NB4 (cell line): ENCODE measurements at regions not wholly inside any gene's neighbourhood (a gene's known extent, or its start where the extent isn't known, plus 50 kb on each side); places are given as distances from the start of the nearest gene placed in this dataset.
"Not testable (repeated sequence)": the region's sequence is repeated elsewhere in the genome, so short reads cannot be mapped to it uniquely, and the experiment has no call there.

Source experiments
- DNase-seq: peaks from one replicate; pipeline ENCODE4 v3.0.0; 2010; ENCODE audit warnings: low read depth
- H3K4me3 ChIP-seq: one replicate; pipeline ENCODE4 v1.5.1; 2011; ENCODE audit warnings: mild to moderate bottlenecking, low read depth, low read length, moderate library complexity
- CTCF ChIP-seq: IDR thresholded peaks from one replicate; pipeline ENCODE4 v1.5.1; 2012; ENCODE audit warnings: low read depth, low read length
- MYC ChIP-seq: IDR thresholded peaks from 2 replicates; pipeline ENCODE4 v1.6.1; 2011; ENCODE audit warnings: low read depth, low read length
- POLR2A ChIP-seq: IDR thresholded peaks from 2 replicates; pipeline ENCODE4 v1.6.1; 2011; ENCODE audit warnings: mild to moderate bottlenecking; ENCODE audit not compliant: insufficient read length; ENCODE audit errors: extremely low read depth
- TF ChIP-seq, protein P1 (sequence below): IDR thresholded peaks from 2 replicates; pipeline ENCODE4 v1.6.1; 2011; ENCODE audit warnings: low read depth, low read length

- DNase-seq, result no peak
- no peak for TF ChIP-seq MYC
- no peak for TF ChIP-seq POLR2A
- TF ChIP-seq, protein P1, sequence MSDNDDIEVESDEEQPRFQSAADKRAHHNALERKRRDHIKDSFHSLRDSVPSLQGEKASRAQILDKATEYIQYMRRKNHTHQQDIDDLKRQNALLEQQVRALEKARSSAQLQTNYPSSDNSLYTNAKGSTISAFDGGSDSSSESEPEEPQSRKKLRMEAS, result no peak
- TF ChIP-seq CTCF, result no peak
- no peak overlapping the region for H3K4me3 ChIP-seq
These were observed 127.2 kb downstream of the ZNF486 start for GRCh38 chr19:20294181-20294580.

DNA sequence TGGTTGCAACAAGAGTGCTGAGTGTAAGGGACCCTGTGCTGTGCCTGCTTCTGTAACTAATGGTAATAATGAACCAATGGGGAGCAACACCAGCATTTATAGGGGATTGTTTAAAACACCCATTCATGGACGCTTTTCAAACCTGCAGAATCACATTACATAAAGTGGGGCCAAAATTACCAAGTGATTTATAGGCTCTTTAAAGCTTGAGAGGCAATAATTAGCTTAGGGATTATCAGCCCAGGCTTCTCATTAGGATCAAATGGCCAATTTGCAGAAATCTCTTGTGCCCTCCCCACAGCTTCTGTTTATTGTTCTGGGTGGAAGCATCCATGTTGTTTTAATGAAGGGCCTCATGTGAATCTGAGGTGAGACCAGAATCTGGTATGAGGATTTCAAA is 125.5 kb downstream of the ZNF486 start:
- DNase-seq, H3K4me3 ChIP-seq: not testable (repeated sequence)

DNA sequence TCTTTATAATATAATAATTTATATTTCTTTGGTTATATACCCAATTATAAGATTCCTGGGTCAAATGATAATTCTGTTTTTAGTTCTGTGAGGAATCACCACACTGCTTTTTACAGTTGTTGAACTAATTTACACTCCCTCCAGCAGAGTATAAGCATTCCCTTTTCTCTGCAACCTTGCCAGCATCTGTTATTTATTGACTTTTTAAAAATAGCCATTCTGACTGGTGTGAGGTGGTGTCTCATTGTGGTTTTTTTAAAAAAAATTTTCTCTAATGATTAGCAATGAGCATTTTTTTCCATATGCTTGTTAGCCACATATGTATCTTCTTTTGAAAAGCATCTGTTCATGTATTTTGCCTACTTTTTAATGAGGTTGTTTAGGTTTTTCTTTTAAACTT is 122.2 kb downstream of the ZNF486 start:
- no peak for DNase-seq
- no peak for TF ChIP-seq CTCF
- no peak for TF ChIP-seq POLR2A
- TF ChIP-seq MYC, result no peak
- TF ChIP-seq, protein P1, result no peak
- H3K4me3 ChIP-seq, result no peak overlapping the region

GRCh38 chr19:20287070-20287469 is 120.1 kb downstream of the ZNF486 start:
- no peak for DNase-seq
- TF ChIP-seq, protein P1, result no peak
- TF ChIP-seq MYC (no peak), POLR2A (no peak), CTCF (no peak)

GRCh38 chr19:20285876-20286275 is 118.9 kb downstream of the ZNF486 start:
- H3K4me3 ChIP-seq, DNase-seq: not testable (repeated sequence)

More at GRCh38 chr19:20287070-20287469, 120.1 kb downstream of the ZNF486 start:
- H3K4me3 ChIP-seq, result no peak overlapping the region

GRCh38 chr19:20279516-20279915 is 112.5 kb downstream of the ZNF486 start:
- no peak overlapping the region for H3K4me3 ChIP-seq
- no peak for DNase-seq
- TF ChIP-seq CTCF (no peak), POLR2A (no peak), MYC (no peak)
- TF ChIP-seq, protein P1, result no peak

DNA sequence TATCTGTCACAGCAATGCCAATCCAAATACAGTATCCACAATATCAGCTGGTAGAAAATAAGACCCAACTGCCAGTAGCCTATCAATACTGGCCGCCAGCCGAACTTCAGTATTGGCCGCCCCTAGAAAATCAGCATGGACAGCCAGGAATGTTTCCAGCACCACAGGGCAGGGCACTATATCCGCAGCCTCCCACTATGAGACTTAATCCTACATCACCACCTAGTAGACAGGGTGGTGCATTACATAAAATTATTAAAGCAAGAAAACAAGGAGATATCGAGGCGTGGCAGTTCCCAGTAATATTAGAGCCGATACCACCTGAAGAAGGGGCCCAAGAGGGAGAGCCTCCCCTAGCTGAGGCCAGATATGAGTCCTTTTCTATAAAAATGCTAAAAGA is 111.3 kb downstream of the ZNF486 start:
- H3K4me3 ChIP-seq, result no peak overlapping the region
- no peak for DNase-seq
- no peak for TF ChIP-seq MYC
- TF ChIP-seq, protein P1, result no peak
- TF ChIP-seq CTCF, result no peak
- no peak for TF ChIP-seq POLR2A

- not testable (repeated sequence) for DNase-seq, H3K4me3 ChIP-seq
These were observed 109.7 kb downstream of the ZNF486 start for GRCh38 chr19:20276732-20277082.
